ENCODE measurements at regions not wholly inside any gene's neighbourhood (a gene's known extent, or its start where the extent isn't known, plus 50 kb on each side); places are given as distances from the start of the nearest gene placed in this dataset.

GRCh38 chr1:189351960-189352359 lies 1125.7 kb downstream of the BRINP3 start:
- DNase-seq (ENCODE audit: low spot score) = no peak

- no peak for DNase-seq (ENCODE audit: low spot score)
Measured at GRCh38 chr1:189356206-189356605, 1121.5 kb downstream of the BRINP3 start.

- no peak for DNase-seq (ENCODE audit: low spot score)
Measured at GRCh38 chr1:189357317-189357716, 1120.3 kb downstream of the BRINP3 start.

DNA sequence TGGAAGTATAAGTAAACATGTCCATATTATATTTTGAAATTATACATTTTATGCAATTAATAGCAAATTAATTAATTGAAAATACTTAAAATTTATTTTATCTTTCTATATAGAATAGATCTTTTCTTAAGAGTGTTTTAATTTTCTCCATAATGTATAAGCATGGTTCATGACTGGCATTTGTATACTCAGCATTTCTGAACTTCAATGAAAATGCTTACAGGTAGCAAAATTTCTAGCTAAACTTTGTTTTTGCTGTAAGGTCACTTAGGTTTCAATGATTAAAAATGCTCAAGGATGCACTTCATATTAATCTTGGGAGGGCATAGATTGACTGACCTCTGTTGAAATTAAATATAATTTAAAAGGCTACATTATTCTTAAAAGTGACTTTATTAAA lies 1108.1 kb downstream of the BRINP3 start:
- DNase-seq (ENCODE audit: low spot score) = no peak

DNA sequence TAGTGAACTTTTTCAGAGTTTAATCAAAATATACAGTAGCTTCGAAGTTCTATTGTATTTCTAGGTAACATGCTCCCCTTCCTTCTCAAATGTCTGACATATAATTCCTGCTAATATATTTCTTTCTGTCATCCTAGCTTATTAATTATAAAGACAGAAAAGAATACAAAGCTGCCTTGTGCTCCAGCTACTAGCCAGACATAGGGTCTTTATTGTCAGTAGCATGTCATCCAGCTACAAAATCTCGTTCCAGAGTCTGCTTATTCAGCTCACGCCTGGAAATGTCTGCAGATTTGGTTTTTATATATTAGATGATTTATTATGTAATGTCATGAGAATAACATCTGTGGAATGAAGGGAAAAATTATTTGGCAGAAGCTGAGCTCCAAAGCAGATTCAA lies 1102.8 kb downstream of the BRINP3 start:
- no peak for DNase-seq (ENCODE audit: low spot score)

DNA sequence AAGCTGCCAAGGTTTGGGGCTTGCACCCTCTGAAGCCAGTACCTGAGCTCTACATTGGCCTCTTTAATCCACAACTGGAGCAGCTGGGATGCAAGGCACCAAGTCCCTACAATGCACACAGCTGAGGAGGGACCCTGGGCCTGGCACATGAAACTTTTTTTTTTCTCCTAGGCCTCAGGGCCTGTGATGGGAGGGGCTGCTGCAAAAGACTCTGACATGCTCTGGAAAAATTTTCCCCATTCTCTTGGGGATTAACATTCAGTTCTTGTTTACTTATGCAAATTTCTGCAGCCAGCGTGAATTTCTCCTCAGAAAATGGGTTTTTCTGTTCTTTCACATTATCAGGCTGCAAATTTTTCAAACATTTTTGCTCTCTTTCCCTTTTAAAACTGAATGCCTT lies 1072.2 kb downstream of the BRINP3 start:
- no peak for DNase-seq (ENCODE audit: low spot score)

DNA sequence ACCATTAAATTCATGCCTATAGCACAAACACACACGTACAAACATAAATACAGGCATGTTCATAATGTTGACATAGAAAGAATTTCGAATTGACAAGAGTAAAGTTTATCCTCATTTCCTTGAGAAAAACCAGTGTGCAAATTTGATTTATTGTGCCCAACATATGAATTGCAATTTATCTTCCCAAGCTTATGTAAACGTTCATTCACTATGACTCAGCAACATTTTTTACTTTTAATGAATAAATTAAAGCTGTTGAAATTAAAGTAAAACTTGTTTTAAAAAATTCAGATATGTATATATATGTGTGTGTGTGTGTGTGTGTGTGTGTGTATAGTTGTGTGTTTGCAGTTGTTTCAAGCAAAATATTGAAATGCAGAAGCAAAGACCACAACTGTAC lies 1067.9 kb downstream of the BRINP3 start:
- no peak for DNase-seq (ENCODE audit: low spot score)

DNA sequence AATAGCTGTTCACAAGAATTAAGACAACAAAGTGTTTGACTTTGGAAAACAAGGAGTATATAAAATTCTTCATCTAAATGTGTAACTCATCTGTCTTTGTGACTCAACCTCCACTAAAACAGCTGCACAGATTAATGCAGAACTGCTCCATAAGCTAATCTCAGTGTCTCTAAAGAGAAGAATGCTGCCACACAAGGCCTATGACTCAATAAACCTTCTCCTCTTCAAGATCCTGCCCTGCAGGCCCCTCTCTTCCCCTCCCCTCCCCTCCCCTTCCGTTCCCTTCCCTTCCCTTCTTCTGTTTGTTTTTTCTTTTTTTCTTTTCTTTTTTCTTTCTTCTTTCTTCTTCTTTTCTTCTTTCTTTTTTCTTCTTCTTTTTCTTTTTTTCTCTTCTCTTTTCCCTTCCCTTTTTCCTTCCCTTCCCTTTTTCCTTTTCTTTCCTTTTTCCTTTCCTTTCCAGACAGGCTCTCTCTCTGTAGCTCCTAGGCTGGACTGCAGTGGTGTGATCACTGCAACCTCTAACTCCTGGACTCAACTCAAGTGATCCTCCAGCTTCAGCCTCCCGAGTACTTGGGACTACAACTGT lies 1052.8 kb downstream of the BRINP3 start:
- no peak for DNase-seq (ENCODE audit: low spot score)

DNA sequence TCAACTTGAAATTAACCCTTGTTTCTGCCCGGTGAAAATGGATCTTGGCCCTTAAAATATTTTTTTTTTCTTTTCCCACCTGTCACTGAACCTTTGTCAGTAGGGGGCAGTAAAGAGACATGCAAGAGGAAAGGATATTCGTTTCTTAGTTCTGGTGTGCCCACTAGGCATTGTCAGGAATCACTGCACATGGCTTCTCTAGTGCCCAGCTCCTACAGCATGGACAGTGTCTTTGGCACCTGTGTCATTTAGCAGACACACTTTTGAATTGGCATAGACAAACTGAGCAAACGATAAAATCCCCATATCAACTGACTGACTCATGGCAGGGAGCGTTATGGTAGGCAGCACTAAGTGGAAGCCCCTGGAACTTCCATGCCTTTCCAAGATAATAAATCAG lies 1048.1 kb downstream of the BRINP3 start:
- DNase-seq (ENCODE audit: low spot score) = peak; percentile 11

DNA sequence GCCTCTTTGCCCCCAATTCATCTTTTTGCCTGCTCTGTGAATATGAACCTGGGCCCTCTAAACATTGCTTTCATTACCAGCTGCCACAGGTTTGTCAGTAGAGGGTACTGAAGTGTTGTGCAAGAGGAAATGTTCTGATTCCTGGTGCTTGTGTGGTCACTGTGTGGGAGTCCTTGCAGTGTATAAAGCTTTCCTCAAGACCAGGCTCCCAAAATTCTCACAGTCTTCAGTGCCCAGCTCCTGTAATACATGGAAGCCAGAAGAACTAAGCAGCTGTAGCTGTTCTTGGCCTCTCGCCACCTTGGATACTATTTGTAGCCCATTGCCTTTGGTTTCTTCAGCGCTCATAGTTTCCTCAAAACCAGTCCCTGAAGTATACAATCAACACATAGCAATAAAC lies 1046.2 kb downstream of the BRINP3 start:
- DNase-seq (ENCODE audit: low spot score) = no peak

DNA sequence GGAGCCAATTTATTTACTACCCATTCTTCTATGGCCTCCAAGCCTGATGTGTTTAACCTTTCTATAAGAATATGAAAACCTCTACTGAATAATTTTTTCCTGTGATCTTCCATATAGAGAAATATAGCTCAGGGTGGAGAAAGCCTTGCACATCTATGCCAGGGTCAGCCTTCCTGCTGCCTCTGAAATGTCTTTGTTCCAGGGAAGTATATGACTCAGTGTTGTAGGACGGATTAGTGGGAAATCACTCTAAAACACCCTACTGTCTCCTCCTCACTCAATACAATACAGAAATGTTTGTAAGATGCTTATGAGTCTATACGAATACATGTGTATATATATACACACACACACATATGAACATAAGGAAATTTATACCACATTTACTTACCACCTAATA lies 1044.9 kb downstream of the BRINP3 start:
- DNase-seq (ENCODE audit: low spot score) = no peak

- no peak for DNase-seq (ENCODE audit: low spot score)
Measured at GRCh38 chr1:189434461-189434860, 1043.2 kb downstream of the BRINP3 start.

DNA sequence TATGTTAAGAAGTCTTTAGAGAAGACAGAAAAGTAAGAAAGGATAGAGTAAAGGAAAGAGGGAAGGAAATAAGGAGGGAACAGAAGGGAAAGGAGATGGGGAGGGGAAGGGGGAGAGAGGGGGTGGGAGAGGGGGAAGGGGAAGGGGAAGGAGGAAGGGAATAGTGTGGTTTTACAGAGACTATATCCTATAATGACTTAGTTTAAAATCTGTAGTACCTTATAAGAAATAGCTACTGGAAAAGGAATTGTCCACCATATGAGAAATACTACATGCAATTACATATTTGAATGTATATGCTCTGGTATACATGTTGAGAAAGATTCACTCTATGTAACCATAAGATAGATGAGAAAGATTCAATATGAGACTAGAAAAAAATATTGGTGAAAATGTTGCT lies 1042.3 kb downstream of the BRINP3 start:
- DNase-seq (ENCODE audit: low spot score) = no peak

GRCh38 chr1:189438808-189439207 lies 1038.9 kb downstream of the BRINP3 start:
- DNase-seq (ENCODE audit: low spot score) = no peak

DNA sequence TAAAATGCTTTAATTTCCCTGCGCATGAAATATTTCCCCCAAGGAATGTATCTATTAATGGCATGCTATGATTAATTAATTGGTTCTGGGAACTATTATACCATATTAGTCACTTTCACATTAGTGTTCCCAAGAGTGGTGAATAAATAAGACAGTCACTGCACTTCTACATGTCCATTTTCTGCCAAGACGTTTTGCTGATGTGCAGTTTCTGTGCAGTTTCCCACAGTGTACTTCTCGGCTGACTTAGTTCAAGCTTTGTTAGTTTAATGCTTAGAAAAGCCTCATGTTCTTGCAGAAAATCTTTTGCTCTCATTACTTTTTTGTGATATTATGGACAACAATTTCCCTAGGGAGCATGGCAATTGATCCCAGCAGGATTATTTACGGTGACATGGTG lies 1014.5 kb downstream of the BRINP3 start:
- DNase-seq (ENCODE audit: low spot score) = no peak

DNA sequence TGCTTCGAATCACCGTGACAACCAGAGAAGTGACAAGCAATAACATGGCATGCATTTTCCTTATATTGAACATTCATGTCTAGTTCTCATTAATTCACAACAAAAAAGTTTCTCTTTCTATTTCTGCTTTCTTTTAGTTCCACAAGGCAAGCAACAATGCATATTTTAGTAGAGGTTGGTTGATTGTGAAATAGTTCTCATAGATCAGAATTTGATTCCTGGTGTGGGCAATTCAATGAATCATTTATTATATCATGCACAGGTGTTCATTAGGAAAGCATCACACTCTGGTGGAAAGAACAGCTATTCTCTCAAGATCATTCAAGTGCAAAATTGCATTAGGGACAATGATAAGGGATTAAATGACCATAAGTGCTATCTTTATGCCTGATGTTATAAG lies 980.9 kb downstream of the BRINP3 start:
- DNase-seq (ENCODE audit: low spot score) = no peak

- DNase-seq (ENCODE audit: low spot score) = no peak
Measured at GRCh38 chr1:189499736-189500135, 977.9 kb downstream of the BRINP3 start.

GRCh38 chr1:189500778-189501177 lies 976.9 kb downstream of the BRINP3 start:
- no peak for DNase-seq (ENCODE audit: low spot score)

DNA sequence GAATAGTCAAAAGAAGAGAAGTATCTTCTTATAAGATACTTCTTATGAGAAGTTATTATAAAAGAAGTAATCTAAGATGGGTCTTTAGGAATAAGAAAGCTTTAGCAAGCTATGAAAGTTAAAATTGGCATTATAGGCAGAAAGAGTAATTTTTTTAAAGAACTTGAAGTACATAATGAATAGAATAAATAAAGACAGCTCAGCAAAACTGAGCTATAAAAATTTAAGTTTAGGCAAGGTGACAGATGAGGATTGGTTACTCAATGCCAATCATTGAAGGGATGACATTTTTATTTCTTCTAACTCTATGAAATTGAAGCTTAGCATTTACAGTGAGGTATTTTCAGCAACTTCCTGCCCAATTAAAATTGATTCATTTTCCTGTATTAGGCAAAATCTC lies 966.8 kb downstream of the BRINP3 start:
- DNase-seq (ENCODE audit: low spot score) = no peak

DNA sequence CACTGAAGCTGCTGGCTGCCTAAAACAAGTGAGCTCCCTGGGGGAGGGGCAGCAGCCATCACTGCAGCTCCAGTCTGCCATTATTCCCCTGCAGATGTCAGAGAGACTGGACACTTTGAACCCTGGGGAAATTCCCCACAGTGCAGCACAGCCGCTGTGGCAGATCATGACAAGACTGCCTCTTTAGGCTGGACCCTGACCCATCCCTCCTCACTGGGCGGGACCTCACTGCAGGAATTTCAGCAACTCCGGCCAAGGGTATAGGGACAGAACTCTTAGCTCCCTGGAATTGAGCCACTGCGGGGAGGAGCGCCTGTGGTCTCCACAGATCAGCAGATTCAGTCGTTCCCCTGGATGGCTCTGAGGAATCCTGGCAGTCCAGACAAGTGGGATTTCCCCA lies 964.6 kb downstream of the BRINP3 start:
- no peak for DNase-seq (ENCODE audit: low spot score)

DNA sequence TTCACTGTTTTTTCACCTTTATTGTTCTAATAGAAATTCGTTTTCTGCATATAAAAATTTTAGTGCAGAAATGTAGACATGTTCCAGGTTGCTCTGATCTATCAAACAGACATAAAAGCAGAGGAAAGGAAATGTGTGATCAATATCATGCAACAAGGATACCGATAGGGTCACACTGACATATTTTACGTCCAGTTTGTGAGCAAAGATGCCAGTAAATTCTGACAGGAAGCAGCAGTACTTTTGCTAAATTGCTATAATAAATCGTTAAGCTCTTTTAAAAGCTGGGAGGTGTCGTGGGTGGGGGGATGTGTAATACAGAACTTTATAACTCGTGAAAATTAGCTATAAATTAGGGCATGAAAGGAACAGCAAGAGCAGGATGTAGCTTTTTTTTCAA lies 955.2 kb downstream of the BRINP3 start:
- no peak for DNase-seq (ENCODE audit: low spot score)

DNA sequence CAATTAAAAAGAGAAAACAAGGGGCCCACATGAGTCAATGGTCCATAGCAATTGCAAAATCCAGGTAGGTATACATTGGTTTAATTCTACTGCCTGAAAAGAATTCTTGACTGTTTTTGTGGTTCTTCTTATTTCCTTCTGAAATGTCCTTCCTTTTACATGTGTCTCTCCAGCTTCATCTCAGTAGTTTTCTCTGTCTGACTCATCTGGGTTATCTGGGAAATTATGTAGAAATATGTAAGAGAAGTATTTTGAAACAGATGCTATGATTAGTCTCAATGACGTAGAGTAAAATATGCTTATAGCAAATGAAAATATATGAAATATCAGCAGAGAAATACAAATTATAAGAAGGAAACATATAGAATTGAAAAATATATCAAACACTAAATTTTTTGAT lies 953.2 kb downstream of the BRINP3 start:
- no peak for DNase-seq (ENCODE audit: low spot score)

GRCh38 chr1:189530162-189530561 lies 947.5 kb downstream of the BRINP3 start:
- DNase-seq (ENCODE audit: low spot score) = no peak

- DNase-seq (ENCODE audit: low spot score) = no peak
Measured at GRCh38 chr1:189538271-189538670, 939.4 kb downstream of the BRINP3 start.

GRCh38 chr1:189550498-189550897 lies 927.2 kb downstream of the BRINP3 start:
- DNase-seq (ENCODE audit: low spot score) = no peak
